ENCODE measurements at regions not wholly inside any gene's neighbourhood (a gene's known extent, or its start where the extent isn't known, plus 50 kb on each side); places are given as distances from the start of the nearest gene placed in this dataset.

DNA sequence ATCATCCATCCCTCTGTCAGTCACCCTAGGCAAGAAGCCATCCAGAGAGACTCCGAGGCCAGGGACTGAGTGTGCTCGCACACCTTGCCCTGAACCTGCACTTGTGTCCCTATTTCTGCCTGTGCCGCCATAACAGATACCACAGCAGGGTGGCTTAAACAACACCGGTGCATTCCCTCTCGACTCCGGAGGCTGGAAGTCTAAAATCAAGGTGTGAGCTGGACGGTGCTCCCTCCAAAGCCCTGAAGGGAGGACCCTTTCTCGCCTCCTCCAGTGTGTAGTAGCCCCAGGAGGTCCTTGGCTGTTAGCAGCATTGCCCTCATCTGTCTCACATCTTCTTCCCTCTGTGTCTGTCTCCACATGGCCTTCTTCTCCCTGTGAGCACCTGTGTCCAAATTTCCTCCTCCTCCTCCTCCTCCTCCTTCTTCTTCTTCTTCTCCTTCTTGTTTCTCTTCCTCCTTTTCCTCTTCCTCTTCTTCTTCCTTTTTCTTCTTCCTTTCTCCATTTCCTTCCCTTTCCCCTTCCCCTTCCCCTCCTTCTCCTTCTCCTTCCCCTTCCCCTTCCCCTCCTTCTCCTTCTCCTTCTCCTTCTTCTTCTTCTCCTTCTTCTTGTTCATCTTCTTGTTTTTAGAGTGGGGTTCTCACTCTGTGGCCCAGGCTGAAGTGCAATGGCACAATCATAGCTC lies 98.1 kb upstream of the ENPP6 start:
- FAIRE-seq, result no peak
- DNase-seq (ENCODE audit: insufficient read length, low spot score), result no peak
- no peak for TF ChIP-seq CTCF (IDR thresholded peaks at IDR 0.05; ENCODE audit: insufficient read depth, missing control alignments)

DNA sequence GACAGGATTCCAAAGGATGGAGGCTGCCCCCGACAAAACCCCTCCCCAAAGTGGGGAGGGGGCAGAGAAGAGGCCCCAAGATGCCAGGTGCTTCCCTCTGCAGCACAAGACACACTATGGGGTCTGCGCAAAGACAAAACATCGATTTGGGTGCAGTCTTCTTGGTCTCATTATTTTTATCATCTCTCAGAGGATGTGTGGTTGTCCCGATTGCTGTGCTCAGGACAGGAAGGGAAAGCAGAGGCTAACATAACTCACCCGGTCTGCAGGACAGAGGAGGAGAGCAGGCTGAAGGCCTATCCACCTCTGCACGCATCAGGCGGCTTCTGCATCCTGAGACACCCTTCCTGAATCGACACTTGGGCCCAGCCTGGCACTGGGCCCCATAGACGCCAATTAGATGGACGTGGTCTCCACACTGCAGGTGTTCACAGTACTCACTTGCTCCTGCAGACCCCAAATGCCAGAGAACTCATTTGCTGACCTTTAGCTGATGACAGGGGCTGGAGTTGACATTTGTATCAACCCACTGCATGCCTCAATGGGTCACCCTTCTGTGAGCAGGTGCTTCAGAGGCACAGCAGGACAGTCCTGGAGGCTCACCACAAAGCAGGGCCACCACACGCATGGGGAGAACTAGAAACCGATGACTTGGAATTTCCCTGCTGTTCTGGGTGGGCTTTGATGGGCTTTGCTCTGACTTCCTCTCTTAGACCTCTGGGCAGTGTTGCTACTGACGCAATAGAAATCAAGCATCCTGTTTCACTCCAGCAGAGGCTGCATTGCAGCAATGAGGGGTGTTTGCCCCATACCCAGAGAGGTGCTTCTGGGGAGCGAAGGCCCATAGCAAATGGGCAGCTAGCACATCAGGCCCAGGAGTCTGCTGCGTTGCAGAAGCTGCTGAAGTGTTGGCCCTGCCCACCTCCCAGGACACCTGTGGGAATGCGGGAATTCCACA lies 96.3 kb upstream of the ENPP6 start:
- no peak for TF ChIP-seq CTCF (IDR thresholded peaks at IDR 0.05; ENCODE audit: insufficient read depth, missing control alignments)
- no peak for DNase-seq (ENCODE audit: insufficient read length, low spot score)
- FAIRE-seq, result no peak

DNA sequence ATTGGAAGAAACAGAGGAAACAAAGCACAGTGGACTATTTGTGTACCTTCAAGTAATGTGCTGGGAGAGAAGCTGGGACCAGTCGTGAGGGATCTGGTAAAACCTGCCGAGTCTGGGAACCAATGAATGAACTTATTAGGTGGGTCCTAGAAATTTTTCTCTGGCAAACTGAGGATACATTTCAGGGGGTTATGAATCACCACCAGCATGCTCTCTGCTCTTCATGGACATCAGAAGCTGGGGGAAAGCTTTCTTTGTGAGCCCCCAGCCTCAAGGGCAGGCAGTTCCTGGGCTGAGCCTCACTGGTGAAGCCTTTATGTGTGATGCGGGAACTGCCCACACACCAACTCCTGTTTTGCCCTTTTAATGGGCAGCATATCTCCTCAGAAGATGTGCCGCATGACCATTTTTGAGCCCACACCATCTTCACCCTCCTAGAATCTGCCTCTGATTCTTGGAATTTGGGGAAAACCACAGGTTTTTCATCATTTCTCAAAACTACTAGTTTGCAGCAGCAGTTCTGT lies 95.4 kb upstream of the ENPP6 start:
- FAIRE-seq (no peak), DNase-seq (ENCODE audit: insufficient read length, low spot score) (no peak)
- no peak for TF ChIP-seq CTCF (IDR thresholded peaks at IDR 0.05; ENCODE audit: insufficient read depth, missing control alignments)

DNA sequence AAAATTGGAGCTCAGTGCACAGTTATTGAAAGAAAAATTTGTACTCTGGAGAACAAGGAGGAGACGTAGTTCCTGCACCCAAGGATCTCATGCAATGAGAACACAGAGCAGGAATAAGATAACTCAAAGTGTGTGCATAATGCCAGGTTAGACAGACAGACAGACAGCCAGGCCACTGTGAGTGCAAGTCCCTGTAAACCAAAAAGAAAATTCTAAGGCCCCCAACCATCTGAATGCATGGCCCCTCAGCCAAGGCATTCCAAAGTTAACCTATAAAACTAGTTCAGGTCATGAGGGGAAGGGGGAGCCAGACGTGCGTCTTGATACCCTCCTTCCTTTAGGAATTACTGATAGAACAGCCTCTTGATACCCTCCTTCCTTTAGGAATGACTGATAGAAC lies 94.5 kb upstream of the ENPP6 start:
- no peak for FAIRE-seq
- DNase-seq (ENCODE audit: insufficient read length, low spot score), result no peak
- TF ChIP-seq CTCF (IDR thresholded peaks at IDR 0.05; ENCODE audit: insufficient read depth, missing control alignments), result no peak

DNA sequence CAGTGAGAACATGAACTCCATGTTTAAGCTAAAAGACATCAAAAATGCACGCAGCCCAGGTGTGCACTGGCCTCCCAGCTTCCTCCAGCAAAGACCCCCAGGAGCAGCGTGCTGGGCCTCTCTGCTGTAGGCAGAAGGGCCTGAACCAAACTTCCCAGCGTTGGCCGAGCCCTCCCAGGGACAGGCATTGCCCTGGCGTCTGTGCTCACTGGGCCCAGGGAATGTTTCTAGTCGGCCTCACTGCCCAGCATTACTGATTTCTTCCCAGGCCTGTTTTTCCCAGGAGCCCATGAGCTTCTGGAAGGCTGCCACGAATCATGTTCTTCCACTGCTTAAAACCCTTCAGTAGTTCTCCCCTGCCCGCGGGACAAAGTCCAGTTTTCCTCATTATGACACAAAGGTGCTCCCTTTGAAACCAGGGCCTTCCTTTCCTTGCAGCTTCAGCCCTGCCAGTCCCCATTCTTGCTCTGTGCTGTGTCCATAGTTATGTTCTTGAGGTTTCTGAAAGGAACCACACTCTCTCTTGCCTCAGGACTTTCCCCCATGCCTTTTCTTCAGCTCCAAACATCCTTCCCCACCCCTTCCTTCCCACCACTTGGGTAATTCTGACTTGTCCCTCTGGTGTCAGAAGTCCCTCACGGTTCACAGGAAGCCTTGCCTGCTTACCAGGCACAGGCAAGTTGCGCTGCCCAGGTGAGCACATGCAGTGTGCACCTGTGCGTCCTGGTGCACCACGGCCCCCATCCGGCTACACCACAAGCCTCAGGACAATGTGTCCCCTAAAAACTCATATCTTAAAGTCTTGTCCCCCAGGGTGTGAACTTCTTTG lies 93.4 kb upstream of the ENPP6 start:
- FAIRE-seq (no peak), DNase-seq (ENCODE audit: insufficient read length, low spot score) (no peak)
- no peak for TF ChIP-seq CTCF (IDR thresholded peaks at IDR 0.05; ENCODE audit: insufficient read depth, missing control alignments)

DNA sequence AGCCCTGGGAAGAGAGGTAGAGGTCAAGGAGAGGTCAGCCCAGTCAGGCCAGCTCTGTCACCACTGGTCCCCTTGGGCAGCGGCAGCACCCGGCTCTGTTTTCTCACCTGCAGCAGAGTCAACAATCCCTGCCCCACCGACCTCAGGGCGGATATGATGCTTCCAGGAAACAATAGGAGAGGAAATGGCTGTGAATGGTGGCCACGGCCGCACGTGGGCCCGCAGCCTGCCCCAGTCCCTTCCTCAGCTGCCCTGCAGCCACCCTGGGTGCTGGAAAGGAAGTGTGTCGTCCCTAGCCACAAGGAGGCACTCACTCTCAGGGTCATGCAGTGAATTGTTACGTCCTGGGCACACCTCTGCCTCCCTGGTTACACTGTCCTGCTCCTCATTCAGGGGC lies 92.5 kb upstream of the ENPP6 start:
- DNase-seq (ENCODE audit: insufficient read length, low spot score) (no peak), FAIRE-seq (no peak)
- TF ChIP-seq CTCF (IDR thresholded peaks at IDR 0.05; ENCODE audit: insufficient read depth, missing control alignments), result peak; percentile 19
